ENCODE measurements at regions not wholly inside any gene's neighbourhood (a gene's known extent, or its start where the extent isn't known, plus 50 kb on each side); places are given as distances from the start of the nearest gene placed in this dataset.

DNA sequence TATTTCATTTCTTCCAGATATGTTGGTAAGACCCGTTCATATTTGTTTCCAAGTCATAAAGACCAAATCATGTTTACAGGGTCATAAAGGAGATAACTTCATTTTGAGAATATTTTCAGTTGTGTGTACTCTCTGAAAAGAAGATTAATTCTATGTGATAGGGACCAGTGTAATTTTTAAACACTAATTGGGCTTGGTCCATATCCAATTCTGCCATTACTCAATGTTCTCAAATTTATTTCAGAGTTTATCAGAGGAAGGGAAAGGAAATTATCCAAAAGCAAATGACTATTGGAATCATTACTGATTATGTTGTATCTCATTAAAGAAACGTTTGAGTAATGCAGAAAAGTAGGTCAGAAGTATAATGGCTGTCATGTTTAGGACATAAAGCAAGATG, 126.8 kb upstream of the DCN start:
- H3K27me3 ChIP-seq: no peaks in the 10 kb centered on the region
- no peak for DNase-seq
- TF ChIP-seq CTCF (IDR thresholded peaks at IDR 0.05): no peak
- no peak for ATAC-seq
- no peaks in the 10 kb centered on the region for H3K9me3 ChIP-seq
- no peak for FAIRE-seq
- H3K36me3 ChIP-seq: no peaks in the 10 kb centered on the region
- no peak overlapping the region for H3K4me3 ChIP-seq
- intact Hi-C loops (cut with DNase I): no loop called here
- H3K4me1 ChIP-seq: no peaks in the 10 kb centered on the region
- H3K27ac ChIP-seq: no peak overlapping the region
- 28 to 34% methylated on average over 2 of the region's 2 CpGs for WGBS, 2 donors

DNA sequence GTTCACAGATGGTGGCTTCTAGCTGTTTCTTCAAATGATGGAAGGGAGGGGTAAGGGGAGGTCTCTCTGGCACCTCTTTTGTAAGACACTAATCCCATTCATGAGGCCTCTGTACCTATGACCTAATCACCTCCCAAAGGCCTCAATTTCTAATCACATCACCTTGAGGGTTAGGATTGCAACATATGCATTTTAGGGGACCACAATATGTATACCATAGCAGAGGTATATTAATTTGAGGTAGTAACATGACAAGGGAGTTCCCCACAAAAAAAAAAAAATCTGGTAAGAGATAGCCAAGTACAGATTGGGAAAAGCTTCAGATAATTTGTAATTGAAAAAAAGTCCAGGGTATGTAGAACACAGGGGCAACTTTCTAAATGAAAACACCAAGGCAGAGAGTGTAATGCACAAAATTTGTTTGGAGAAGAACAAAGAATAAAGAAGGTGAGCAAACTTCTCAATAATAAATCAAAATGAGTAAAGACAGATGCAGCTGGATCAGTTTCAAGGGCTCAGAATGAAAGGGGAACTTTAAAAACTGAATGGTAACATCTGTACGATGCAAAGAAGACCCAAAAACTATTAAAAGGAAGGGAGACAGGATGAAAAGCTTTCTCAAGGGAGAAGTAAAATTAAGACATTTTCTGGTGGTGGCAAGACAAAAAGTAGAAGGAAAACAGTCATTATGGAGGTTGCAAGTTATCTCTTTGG, 125.5 kb upstream of the DCN start:
- Histone ChIP-seq H3K36me3 (no peaks in the 10 kb centered on the region), H3K27ac (no peak overlapping the region), H3K4me1 (no peaks in the 10 kb centered on the region), H3K4me3 (no peak overlapping the region), H3K9me3 (no peaks in the 10 kb centered on the region), H3K27me3 (no peaks in the 10 kb centered on the region)
- DNase-seq (no peak), ATAC-seq (no peak), FAIRE-seq (no peak)
- WGBS, 2 donors: 33 to 40% methylated on average over 1 of the region's 1 CpG
- intact Hi-C loops (cut with DNase I): no loop called here
- TF ChIP-seq CTCF (IDR thresholded peaks at IDR 0.05): no peak

- Histone ChIP-seq H3K9me3 (no peaks in the 10 kb centered on the region), H3K36me3 (no peaks in the 10 kb centered on the region), H3K4me1 (no peaks in the 10 kb centered on the region), H3K4me3 (no peak overlapping the region), H3K27me3 (no peaks in the 10 kb centered on the region), H3K27ac (no peak overlapping the region)
- no peak for ATAC-seq
- TF ChIP-seq CTCF (IDR thresholded peaks at IDR 0.05): no peak
- DNase-seq: no peak
- intact Hi-C loops (cut with DNase I): no loop called here
- FAIRE-seq: no peak
Observed at GRCh38 chr12:91290354-91290753, 107.7 kb upstream of the DCN start.

DNA sequence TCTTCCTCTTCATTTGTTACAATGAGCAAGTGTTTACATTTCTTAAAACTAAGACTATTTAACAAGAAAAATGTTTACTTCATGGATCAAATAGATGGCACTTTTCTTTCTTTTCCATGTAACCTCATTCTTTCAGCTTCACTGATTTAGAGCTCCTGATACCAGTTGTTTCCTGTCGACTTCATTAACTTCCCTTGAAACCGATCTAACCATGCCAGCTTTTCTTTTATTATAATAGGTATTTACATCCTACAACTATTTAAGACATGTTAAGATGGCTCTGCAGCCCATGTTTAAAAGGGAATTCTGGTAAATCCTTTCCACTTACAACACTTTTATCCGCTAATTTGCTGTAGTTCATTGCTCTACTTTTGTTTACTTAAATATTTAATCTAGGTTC, 107.3 kb upstream of the DCN start:
- intact Hi-C loops (cut with DNase I): no loop called here
- no peak for TF ChIP-seq CTCF (IDR thresholded peaks at IDR 0.05)
- Histone ChIP-seq H3K9me3 (no peaks in the 10 kb centered on the region), H3K36me3 (no peaks in the 10 kb centered on the region), H3K4me1 (no peaks in the 10 kb centered on the region), H3K27me3 (no peaks in the 10 kb centered on the region), H3K4me3 (no peak overlapping the region), H3K27ac (no peak overlapping the region)
- ATAC-seq: no peak
- DNase-seq: no peak
- FAIRE-seq: no peak
- 47 to 52% methylated on average over 3 of the region's 3 CpGs for WGBS, 2 donors

DNA sequence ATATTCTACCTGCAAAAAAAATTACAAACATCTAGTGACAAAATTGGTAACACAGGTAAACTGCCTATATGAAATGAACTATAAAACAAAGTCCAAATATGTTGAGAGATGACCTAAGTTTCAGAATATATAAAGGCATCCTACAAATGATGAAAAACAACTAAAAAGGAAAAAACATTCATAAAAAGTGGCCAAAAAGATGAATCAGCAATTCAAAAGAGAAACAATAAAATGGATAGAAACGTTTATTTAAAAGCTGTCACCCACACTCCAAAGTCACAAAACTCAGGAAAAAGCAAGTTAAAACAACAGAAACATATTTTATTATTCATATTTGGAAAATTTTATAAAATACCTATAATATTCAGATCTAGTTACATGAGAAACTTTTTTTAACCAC, 106.5 kb upstream of the DCN start:
- no peak for TF ChIP-seq CTCF (IDR thresholded peaks at IDR 0.05)
- H3K27ac ChIP-seq: no peak overlapping the region
- no peaks in the 10 kb centered on the region for H3K36me3 ChIP-seq
- H3K4me1 ChIP-seq: no peaks in the 10 kb centered on the region
- H3K9me3 ChIP-seq: no peaks in the 10 kb centered on the region
- intact Hi-C loops (cut with DNase I): no loop called here
- FAIRE-seq (no peak), DNase-seq (no peak), ATAC-seq (no peak)
- H3K27me3 ChIP-seq: no peaks in the 10 kb centered on the region
- 39 to 41% methylated on average over 1 of the region's 1 CpG for WGBS, 2 donors
- no peak overlapping the region for H3K4me3 ChIP-seq

All from pancreas (tissue), 10 donors.